KMS-11 (cell line): ENCODE measurements at regions not wholly inside any gene's neighbourhood (a gene's known extent, or its start where the extent isn't known, plus 50 kb on each side); places are given as distances from the start of the nearest gene placed in this dataset.

ENCODE experiments used
- H2AFZ ChIP-seq: fragments of 200-600 bp; sonication (generic); 2 replicates; pipeline ENCODE4 v1.6.1; 2016; ENCODE audit warnings: antibody characterized with exemption, mixed run types, low read depth
- H3K27ac ChIP-seq: fragments of 200-600 bp; sonication (generic); 2 replicates; pipeline ENCODE4 v1.6.1; 2016; ENCODE audit warnings: mild to moderate bottlenecking, mixed run types
- H3K27me3 ChIP-seq: fragments of 200-600 bp; sonication (generic); 2 replicates; pipeline ENCODE4 v1.6.1; 2017; ENCODE audit warnings: mild to moderate bottlenecking, low read depth, mixed run types, moderate library complexity; ENCODE audit not compliant: insufficient read depth
- H3K36me3 ChIP-seq: fragments of 200-600 bp; sonication (generic); 2 replicates; pipeline ENCODE4 v1.6.1; 2017; ENCODE audit warnings: mild to moderate bottlenecking, mixed run types; ENCODE audit not compliant: insufficient read depth
- H3K4me1 ChIP-seq: fragments of 200-600 bp; sonication (generic); 2 replicates; pipeline ENCODE4 v1.6.1; 2016; ENCODE audit warnings: mild to moderate bottlenecking, low read depth, mixed run types; ENCODE audit not compliant: poor library complexity, severe bottlenecking
- H3K4me2 ChIP-seq: fragments of 200-600 bp; sonication (generic); 2 replicates; pipeline ENCODE4 v1.7.0; 2016; ENCODE audit warnings: mild to moderate bottlenecking, mixed run types
- H3K4me3 ChIP-seq: fragments of 200-600 bp; sonication (generic); IDR thresholded peaks from 2 replicates; pipeline ENCODE4 v1.6.1; 2017; ENCODE audit warnings: low read depth, low read length, mixed read lengths; ENCODE audit not compliant: insufficient read depth
- H3K79me2 ChIP-seq: fragments of 200-600 bp; sonication (generic); 2 replicates; pipeline ENCODE4 v1.6.1; 2016; ENCODE audit warnings: low read depth, mixed run types; ENCODE audit not compliant: insufficient read depth
- H3K9ac ChIP-seq: fragments of 200-600 bp; sonication (generic); 2 replicates; pipeline ENCODE4 v1.6.1; 2016; ENCODE audit warnings: mild to moderate bottlenecking, mixed run types
- H4K20me1 ChIP-seq: fragments of 200-600 bp; sonication (generic); 2 replicates; pipeline ENCODE4 v1.6.1; 2016; ENCODE audit warnings: mild to moderate bottlenecking, mixed run types; ENCODE audit not compliant: insufficient read depth
- CTCF ChIP-seq: fragments of 200-600 bp; sonication (generic); conservative IDR thresholded peaks from 2 replicates; pipeline ENCODE4 v1.6.1; 2017; ENCODE audit warnings: low read depth, mild to moderate bottlenecking, antibody characterized with exemption, low read length, moderate library complexity, mixed read lengths

GRCh38 chr3:148531836-148532235 lies 165.9 kb upstream of the AGTR1 start:
- TF ChIP-seq CTCF: no peak
- H3K4me3 ChIP-seq: no peak overlapping the region
- H3K27ac ChIP-seq: no peak overlapping the region
- H3K9ac ChIP-seq: no peak overlapping the region
- no peaks in the 10 kb centered on the region for H3K36me3 ChIP-seq
- H3K4me2 ChIP-seq: no peak overlapping the region
- no peaks in the 10 kb centered on the region for H4K20me1 ChIP-seq
- H3K4me1 ChIP-seq: no peaks in the 10 kb centered on the region
- no peak overlapping the region for H2AFZ ChIP-seq
- no peaks in the 10 kb centered on the region for H3K79me2 ChIP-seq
- no peaks in the 10 kb centered on the region for H3K27me3 ChIP-seq

DNA sequence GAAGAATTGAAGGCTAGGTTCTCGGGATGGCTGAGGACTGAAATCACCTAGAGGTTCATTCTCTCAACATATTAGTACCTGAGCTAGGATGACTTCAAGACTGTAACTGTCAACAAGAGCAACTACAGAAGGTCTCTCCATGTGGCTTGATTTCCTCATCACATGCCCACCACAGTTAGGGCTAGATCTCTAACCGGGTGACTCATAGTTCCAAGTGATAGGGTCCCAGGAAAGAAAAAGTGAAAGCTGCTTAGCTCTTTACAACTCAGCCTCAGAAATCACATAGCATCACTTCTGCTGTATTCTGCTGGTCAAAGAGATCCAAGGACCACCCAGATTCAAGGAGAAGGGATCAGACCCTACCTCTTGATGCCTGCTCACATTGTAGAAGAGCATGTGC lies 165.4 kb upstream of the AGTR1 start:
- Histone ChIP-seq H3K4me1 (no peaks in the 10 kb centered on the region), H3K27ac (no peak overlapping the region), H3K27me3 (no peaks in the 10 kb centered on the region), H2AFZ (no peak overlapping the region), H3K9ac (no peak overlapping the region), H3K4me3 (no peak overlapping the region), H3K4me2 (no peak overlapping the region), H3K79me2 (no peaks in the 10 kb centered on the region), H3K36me3 (no peaks in the 10 kb centered on the region), H4K20me1 (no peaks in the 10 kb centered on the region)
- no peak for TF ChIP-seq CTCF

DNA sequence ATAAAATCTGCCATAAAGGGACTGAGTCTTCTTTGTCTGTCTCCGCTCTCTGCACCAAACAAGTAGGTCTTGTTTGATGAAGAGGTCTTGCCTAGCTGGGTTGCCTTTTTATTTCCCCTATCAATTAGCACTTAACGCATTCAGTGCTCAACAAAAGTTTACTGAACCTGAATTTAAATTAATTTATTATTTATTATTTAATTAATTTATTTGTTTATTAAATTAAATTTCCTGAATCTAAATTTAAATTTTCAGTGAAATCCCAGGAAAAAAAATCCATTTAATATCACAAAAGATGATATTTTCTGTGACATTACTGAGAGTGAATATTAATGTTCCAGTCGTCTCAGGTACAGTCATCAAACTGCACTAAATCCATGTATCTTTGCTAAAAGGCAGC lies 164.9 kb upstream of the AGTR1 start:
- Histone ChIP-seq H3K4me3 (no peak overlapping the region), H3K4me1 (no peaks in the 10 kb centered on the region), H3K27ac (no peak overlapping the region), H3K36me3 (no peaks in the 10 kb centered on the region), H3K9ac (no peak overlapping the region), H3K79me2 (no peaks in the 10 kb centered on the region), H3K4me2 (no peak overlapping the region), H3K27me3 (no peaks in the 10 kb centered on the region), H4K20me1 (no peaks in the 10 kb centered on the region), H2AFZ (no peak overlapping the region)
- TF ChIP-seq CTCF: no peak

GRCh38 chr3:148534089-148534988 lies 163.4 kb upstream of the AGTR1 start:
- Histone ChIP-seq H3K27ac (no peak overlapping the region), H4K20me1 (no peaks in the 10 kb centered on the region), H3K36me3 (no peaks in the 10 kb centered on the region), H2AFZ (no peak overlapping the region), H3K27me3 (no peaks in the 10 kb centered on the region), H3K4me3 (no peak overlapping the region), H3K9ac (no peak overlapping the region), H3K4me1 (no peaks in the 10 kb centered on the region), H3K4me2 (no peak overlapping the region), H3K79me2 (no peaks in the 10 kb centered on the region)
- TF ChIP-seq CTCF: no peak
